ENCODE measurements at regions not wholly inside any gene's neighbourhood (a gene's known extent, or its start where the extent isn't known, plus 50 kb on each side); places are given as distances from the start of the nearest gene placed in this dataset.

DNA sequence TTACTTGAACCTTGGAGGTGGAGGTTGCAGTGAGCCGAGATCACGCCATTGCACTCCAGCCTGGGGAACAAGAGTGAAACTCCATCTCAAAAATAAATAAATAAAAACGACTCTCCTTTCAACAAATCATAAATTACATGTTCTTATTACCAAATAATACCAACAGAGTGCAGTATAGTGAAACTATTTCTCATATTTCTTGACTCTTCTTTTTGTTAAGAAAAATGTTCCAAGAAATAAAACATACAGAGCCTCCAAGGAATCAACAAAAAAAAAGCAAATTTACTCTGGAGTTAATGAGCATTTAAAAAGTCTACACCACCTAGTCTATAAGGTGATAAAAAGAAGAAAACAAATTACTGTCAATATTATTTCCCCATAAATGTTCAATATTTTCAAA lies 188.8 kb downstream of the KLF12 start:
- intact Hi-C loops (cut with micrococcal nuclease): no loop called here
- H3K9me2 ChIP-seq (ENCODE audit: insufficient read depth): no peaks in the 10 kb centered on the region
- no peak overlapping the region for H3K9ac ChIP-seq (ENCODE audit: low read length)
- H3K79me2 ChIP-seq (ENCODE audit: insufficient read depth, low read length): no peaks in the 10 kb centered on the region
- H3K36me3 ChIP-seq (ENCODE audit: control insufficient read depth in 1 of 2, insufficient read depth in 2 of 2, low read length in 2 of 2): no peaks in the 10 kb centered on the region
- ChIA-PET CTCF (interaction anchor here (0.7 kb wide), 1 partner anchor 447 kb away, joined by 3 read pairs; no protein-coding TSS in a partner anchor), RAD21 (ENCODE audit: low non-redundant PET in 1 of 2, low total read pairs in 2 of 2, uncharacterized antibody in 2 of 2, unreplicated experiment in 2 of 2) (no interaction called here), POLR2A (no interaction called here)
- no peak for TF ChIP-seq RAD21 (IDR thresholded peaks at IDR 0.05; ENCODE audit: low read depth)
- TF ChIP-seq ELF1 (IDR thresholded peaks at IDR 0.05; ENCODE audit: borderline replicate concordance, low read depth): no peak
- no peak for TF ChIP-seq ZNF274 (IDR thresholded peaks at IDR 0.05; ENCODE audit: low read depth, low read length)
- TF ChIP-seq CBX3 (IDR thresholded peaks at IDR 0.05; ENCODE audit: low read depth): no peak
- no peak for TF ChIP-seq ZFX (IDR thresholded peaks at IDR 0.05)
- no peak for TF ChIP-seq EZH2phosphoT487 (IDR thresholded peaks at IDR 0.05; ENCODE audit: borderline replicate concordance)
- TF ChIP-seq EZH2 (IDR thresholded peaks at IDR 0.05): no peak
- no peak for TF ChIP-seq TCF7L2 (IDR thresholded peaks at IDR 0.05; ENCODE audit: borderline replicate concordance, extremely low read depth, insufficient read depth, insufficient read length)
- no peak for TF ChIP-seq SIN3A (IDR thresholded peaks at IDR 0.05; ENCODE audit: low read depth)
- TF ChIP-seq, protein P1, sequence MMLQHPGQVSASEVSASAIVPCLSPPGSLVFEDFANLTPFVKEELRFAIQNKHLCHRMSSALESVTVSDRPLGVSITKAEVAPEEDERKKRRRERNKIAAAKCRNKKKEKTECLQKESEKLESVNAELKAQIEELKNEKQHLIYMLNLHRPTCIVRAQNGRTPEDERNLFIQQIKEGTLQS (IDR thresholded peaks at IDR 0.05): no peak
- no peak for TF ChIP-seq CEBPB (IDR thresholded peaks at IDR 0.05; ENCODE audit: low read depth)
- no TSS peak for BruUV-seq (replicated peaks)
- no peaks in the 10 kb centered on the region for H3K27me3 ChIP-seq (ENCODE audit: insufficient read depth, low read length)
- no peaks in the 10 kb centered on the region for H4K20me1 ChIP-seq (ENCODE audit: insufficient read depth)
- DNase-seq (ENCODE audit: low read depth, low spot score) (no peak), ATAC-seq (no peak)
- no peaks in the 10 kb centered on the region for H3K4me1 ChIP-seq (ENCODE audit: control insufficient read depth in 1 of 2, insufficient read depth in 2 of 2, low read length in 2 of 2)
- no peak overlapping the region for H3K27ac ChIP-seq (ENCODE audit: low read depth, low read length)
- no peak overlapping the region for H2AFZ ChIP-seq (ENCODE audit: low read depth, low read length, poor library complexity, severe bottlenecking)
- H3K4me2 ChIP-seq (ENCODE audit: low read length): no peak overlapping the region
- no peaks in the 10 kb centered on the region for H3K9me3 ChIP-seq (ENCODE audit: control insufficient read depth in 1 of 2, insufficient read depth in 1 of 2, low read depth in 1 of 2, low read length in 2 of 2)
- H3K4me3 ChIP-seq (replicated peaks in 1 of 2; ENCODE audit: low read depth in 1 of 2, low read length in 2 of 2): no peak overlapping the region

DNA sequence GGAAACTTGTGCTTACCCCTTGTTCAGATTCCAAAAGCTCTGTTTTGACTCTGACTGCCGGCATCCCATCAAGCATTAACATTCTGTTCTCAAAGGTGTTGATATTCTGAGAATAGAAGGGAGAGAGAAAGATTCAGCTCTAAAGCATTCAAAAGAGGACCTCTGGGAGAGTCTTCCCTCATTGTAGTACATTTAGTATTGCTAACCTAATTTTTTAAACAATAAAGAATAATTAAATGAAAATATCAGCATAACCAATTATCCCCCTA lies 190.3 kb downstream of the KLF12 start:
- Histone ChIP-seq H4K20me1 (ENCODE audit: insufficient read depth) (no peaks in the 10 kb centered on the region), H3K27me3 (ENCODE audit: insufficient read depth, low read length) (no peaks in the 10 kb centered on the region), H3K9ac (ENCODE audit: low read length) (no peak overlapping the region), H3K4me3 (replicated peaks in 1 of 2; ENCODE audit: low read depth in 1 of 2, low read length in 2 of 2) (no peak overlapping the region), H3K9me3 (ENCODE audit: control insufficient read depth in 1 of 2, insufficient read depth in 1 of 2, low read depth in 1 of 2, low read length in 2 of 2) (no peaks in the 10 kb centered on the region), H3K79me2 (ENCODE audit: insufficient read depth, low read length) (no peaks in the 10 kb centered on the region), H2AFZ (ENCODE audit: low read depth, low read length, poor library complexity, severe bottlenecking) (no peak overlapping the region), H3K4me2 (ENCODE audit: low read length) (no peak overlapping the region), H3K27ac (ENCODE audit: low read depth, low read length) (no peak overlapping the region), H3K36me3 (ENCODE audit: control insufficient read depth in 1 of 2, insufficient read depth in 2 of 2, low read length in 2 of 2) (no peaks in the 10 kb centered on the region), H3K4me1 (ENCODE audit: control insufficient read depth in 1 of 2, insufficient read depth in 2 of 2, low read length in 2 of 2) (no peaks in the 10 kb centered on the region), H3K9me2 (ENCODE audit: insufficient read depth) (no peaks in the 10 kb centered on the region)
- ATAC-seq (no peak), DNase-seq (ENCODE audit: low read depth, low spot score) (no peak)
- ChIA-PET RAD21 (ENCODE audit: low non-redundant PET in 1 of 2, low total read pairs in 2 of 2, uncharacterized antibody in 2 of 2, unreplicated experiment in 2 of 2) (no interaction called here), POLR2A (no interaction called here), CTCF (no interaction called here)
- BruUV-seq (replicated peaks): no TSS peak
- TF ChIP-seq YY1 (IDR thresholded peaks at IDR 0.05; ENCODE audit: extremely low read depth, insufficient replicate concordance, low read depth, low read length) (no peak), CEBPB (IDR thresholded peaks at IDR 0.05; ENCODE audit: low read depth) (no peak), EZH2 (IDR thresholded peaks at IDR 0.05) (no peak)
- TF ChIP-seq, protein P1 (IDR thresholded peaks at IDR 0.05): no peak
- intact Hi-C loops (cut with micrococcal nuclease): no loop called here

All from HCT116 (cell line).